ENCODE measurements at regions not wholly inside any gene's neighbourhood (a gene's known extent, or its start where the extent isn't known, plus 50 kb on each side); places are given as distances from the start of the nearest gene placed in this dataset.

DNA sequence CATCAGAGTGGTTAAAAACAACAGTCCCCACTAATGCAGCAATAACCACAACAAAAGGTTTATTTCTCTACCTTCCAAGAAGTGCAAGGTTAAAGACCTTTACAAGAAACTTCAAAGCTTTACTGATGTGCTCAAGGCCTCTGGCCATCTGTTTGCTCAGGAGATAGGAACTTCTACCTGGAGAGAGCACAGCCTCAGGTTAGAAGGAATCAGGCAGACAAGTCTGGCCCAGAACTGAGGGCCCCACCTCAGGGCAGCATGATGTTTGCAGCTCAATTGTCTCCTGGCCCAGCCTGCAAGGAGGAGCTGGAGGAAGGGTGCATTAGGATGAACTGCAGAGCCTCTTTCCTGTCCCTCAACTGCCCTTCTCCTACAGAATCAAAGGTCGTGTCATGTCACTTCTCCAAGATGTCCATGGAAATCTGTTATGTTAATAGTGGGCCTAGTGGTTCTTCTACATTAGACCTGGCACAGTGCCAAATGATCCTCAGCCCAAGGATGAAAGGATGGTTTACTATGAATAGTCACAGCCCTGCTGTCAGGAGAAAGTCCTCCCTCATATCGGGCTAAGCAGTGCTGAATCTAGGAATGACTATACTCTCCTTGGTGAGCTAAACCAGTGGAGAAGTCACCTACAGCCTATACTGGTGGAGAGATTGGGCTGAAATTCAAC is 98.9 kb upstream of the NTRK2 start:
- TF ChIP-seq, protein P1, sequence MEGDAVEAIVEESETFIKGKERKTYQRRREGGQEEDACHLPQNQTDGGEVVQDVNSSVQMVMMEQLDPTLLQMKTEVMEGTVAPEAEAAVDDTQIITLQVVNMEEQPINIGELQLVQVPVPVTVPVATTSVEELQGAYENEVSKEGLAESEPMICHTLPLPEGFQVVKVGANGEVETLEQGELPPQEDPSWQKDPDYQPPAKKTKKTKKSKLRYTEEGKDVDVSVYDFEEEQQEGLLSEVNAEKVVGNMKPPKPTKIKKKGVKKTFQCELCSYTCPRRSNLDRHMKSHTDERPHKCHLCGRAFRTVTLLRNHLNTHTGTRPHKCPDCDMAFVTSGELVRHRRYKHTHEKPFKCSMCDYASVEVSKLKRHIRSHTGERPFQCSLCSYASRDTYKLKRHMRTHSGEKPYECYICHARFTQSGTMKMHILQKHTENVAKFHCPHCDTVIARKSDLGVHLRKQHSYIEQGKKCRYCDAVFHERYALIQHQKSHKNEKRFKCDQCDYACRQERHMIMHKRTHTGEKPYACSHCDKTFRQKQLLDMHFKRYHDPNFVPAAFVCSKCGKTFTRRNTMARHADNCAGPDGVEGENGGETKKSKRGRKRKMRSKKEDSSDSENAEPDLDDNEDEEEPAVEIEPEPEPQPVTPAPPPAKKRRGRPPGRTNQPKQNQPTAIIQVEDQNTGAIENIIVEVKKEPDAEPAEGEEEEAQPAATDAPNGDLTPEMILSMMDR (IDR thresholded peaks at IDR 0.05) = no peak
- no peak for TF ChIP-seq POLR2A (IDR thresholded peaks at IDR 0.05)

Data from esophagus squamous epithelium (tissue), 4 donors.